Gastroesophageal sphincter (tissue), 4 donors: ENCODE measurements at regions not wholly inside any gene's neighbourhood (a gene's known extent, or its start where the extent isn't known, plus 50 kb on each side); places are given as distances from the start of the nearest gene placed in this dataset.

Experiments
- ATAC-seq: fragments of 150-250 bp; one replicate; pipeline ENCODE4 v1.9.1; 2016; ENCODE audit warnings: mild to moderate bottlenecking, moderate library complexity
- H3K27ac ChIP-seq, 4 donors: fragments of 200-600 bp; sonication (generic) in 3 of 4; 1 replicate in 3 of 4; 2 replicates in 1 of 4; pipeline ENCODE4 v1.5.1; 2016 to 2019
- H3K27me3 ChIP-seq: fragments of 200-600 bp; sonication (generic); one replicate; pipeline ENCODE4 v1.5.1; 2019
- H3K36me3 ChIP-seq, 2 donors: fragments of 200-600 bp; sonication (generic); one replicate each; pipeline ENCODE4 v1.5.1; 2019; ENCODE audit warnings: control low read depth in 1 of 2
- H3K4me1 ChIP-seq, 3 donors: fragments of 200-600 bp; sonication (generic); 1 replicate in 2 of 3; 2 replicates in 1 of 3; pipeline ENCODE4 v1.5.1; 2016 to 2019; ENCODE audit warnings: control low read depth in 2 of 3
- H3K4me3 ChIP-seq, 2 donors: fragments of 200-600 bp; sonication (generic); one replicate each; pipeline ENCODE4 v1.5.1; 2019; ENCODE audit warnings: mild to moderate bottlenecking in 1 of 2, moderate library complexity in 1 of 2
- H3K9me3 ChIP-seq, 3 donors: fragments of 200-600 bp; sonication (generic); one replicate each; pipeline ENCODE4 v1.5.1; 2017 to 2019; ENCODE audit warnings: control low read depth in 2 of 3
- EP300 ChIP-seq: sonication (generic); formaldehyde crosslinking; IDR thresholded peaks from one replicate; pipeline ENCODE4 v1.6.1; 2017; ENCODE audit warnings: antibody characterized with exemption, mild to moderate bottlenecking
- POLR2A ChIP-seq, 2 donors: fragments of 450-650 bp; IDR thresholded peaks; one replicate each; pipeline ENCODE4 v1.6.1; 2017; ENCODE audit warnings: antibody characterized with exemption in 2 of 2, mild to moderate bottlenecking in 2 of 2, moderate library complexity in 1 of 2
- POLR2AphosphoS5 ChIP-seq: sonication (generic); formaldehyde crosslinking; IDR thresholded peaks from one replicate; pipeline ENCODE4 v1.6.1; 2017; ENCODE audit warnings: antibody characterized with exemption
- WGBS, 2 donors: methylation state at CpG; one replicate each; pipeline ENCODE4 v1.1.5; 2018; ENCODE audit warnings: low coverage in 1 of 2; 5-methylcytosine and 5-hydroxymethylcytosine counted together
- TF ChIP-seq, protein P1 (sequence below), 4 experiments: fragments of 200-600 bp in 2 of 4; fragments of 450-650 bp in 2 of 4; sonication (generic) in 1 of 4; IDR thresholded peaks; one replicate each; pipeline ENCODE4 v1.5.1; 2017 to 2019; ENCODE audit warnings: antibody characterized with exemption in 4 of 4, mild to moderate bottlenecking in 2 of 4, moderate library complexity in 2 of 4

- H3K4me1 ChIP-seq: no peaks in the 10 kb centered on the region
- H3K27me3 ChIP-seq: no peaks in the 10 kb centered on the region
- no peak for TF ChIP-seq POLR2AphosphoS5
- TF ChIP-seq, protein P1, sequence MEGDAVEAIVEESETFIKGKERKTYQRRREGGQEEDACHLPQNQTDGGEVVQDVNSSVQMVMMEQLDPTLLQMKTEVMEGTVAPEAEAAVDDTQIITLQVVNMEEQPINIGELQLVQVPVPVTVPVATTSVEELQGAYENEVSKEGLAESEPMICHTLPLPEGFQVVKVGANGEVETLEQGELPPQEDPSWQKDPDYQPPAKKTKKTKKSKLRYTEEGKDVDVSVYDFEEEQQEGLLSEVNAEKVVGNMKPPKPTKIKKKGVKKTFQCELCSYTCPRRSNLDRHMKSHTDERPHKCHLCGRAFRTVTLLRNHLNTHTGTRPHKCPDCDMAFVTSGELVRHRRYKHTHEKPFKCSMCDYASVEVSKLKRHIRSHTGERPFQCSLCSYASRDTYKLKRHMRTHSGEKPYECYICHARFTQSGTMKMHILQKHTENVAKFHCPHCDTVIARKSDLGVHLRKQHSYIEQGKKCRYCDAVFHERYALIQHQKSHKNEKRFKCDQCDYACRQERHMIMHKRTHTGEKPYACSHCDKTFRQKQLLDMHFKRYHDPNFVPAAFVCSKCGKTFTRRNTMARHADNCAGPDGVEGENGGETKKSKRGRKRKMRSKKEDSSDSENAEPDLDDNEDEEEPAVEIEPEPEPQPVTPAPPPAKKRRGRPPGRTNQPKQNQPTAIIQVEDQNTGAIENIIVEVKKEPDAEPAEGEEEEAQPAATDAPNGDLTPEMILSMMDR (IDR thresholded peaks at IDR 0.05): no peak
- no peak for TF ChIP-seq EP300
- no peak for TF ChIP-seq POLR2A (IDR thresholded peaks at IDR 0.05)
- ATAC-seq: no peak
- 85 to 93% methylated on average over 3 of the region's 3 CpGs for WGBS, 2 donors
- H3K36me3 ChIP-seq: no peaks in the 10 kb centered on the region
- H3K27ac ChIP-seq: no peak overlapping the region
- peaks cover 0 to 4% (median 0%) of the 10 kb centered on the region in 3 donors for H3K9me3 ChIP-seq
- H3K4me3 ChIP-seq: no peak overlapping the region
Measured at GRCh38 chr16:26673011-26673410, 393.7 kb upstream of the C16orf82 start.

DNA sequence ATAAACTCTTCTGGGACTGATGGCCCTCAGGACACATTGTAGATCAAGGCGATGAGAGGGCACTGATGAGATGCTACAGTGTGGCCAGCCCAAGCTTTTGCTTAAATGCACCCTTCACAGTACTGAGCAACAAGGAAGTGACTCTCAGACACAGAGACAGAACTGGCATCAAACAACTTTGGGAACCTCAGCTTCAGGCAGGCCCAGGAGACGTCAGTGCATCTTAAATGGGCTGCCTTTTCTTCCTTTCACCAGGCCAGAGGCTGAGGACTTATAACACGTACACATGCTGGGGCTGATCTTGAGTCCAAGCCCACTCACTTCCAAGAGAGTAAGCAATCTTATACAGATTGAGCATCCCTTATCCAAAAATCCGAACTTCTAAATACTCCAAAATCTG lies 386.1 kb upstream of the C16orf82 start:
- Histone ChIP-seq H3K27ac (no peak overlapping the region), H3K27me3 (no peaks in the 10 kb centered on the region), H3K4me1 (no peaks in the 10 kb centered on the region), H3K4me3 (no peak overlapping the region), H3K9me3 (no peaks in the 10 kb centered on the region), H3K36me3 (no peaks in the 10 kb centered on the region)
- TF ChIP-seq, protein P1 (IDR thresholded peaks at IDR 0.05): no peak
- TF ChIP-seq POLR2A (IDR thresholded peaks at IDR 0.05) (no peak), EP300 (no peak), POLR2AphosphoS5 (no peak)
- 64 to 79% methylated on average over 2 to 4 of the region's 4 CpGs for WGBS, 2 donors
- ATAC-seq: no peak

DNA sequence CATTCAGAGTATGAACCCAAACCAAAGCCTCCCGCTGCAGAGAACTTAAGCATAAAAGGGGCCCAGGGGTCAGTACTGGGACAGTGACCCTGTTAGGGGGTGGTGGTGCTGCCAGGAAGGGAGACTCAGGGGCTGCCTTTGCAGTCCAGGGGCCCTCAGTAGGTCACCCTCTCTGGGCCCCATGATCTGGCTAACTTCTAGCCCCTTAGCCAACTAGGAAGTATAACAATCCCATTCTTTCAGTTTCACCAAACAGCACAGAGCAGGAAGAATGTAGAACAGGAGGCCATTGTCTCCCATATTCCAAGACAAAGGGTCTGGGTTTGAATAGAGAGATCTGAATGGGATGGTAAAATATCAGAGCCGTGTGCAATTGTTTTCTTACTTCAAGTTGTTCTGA lies 378.6 kb upstream of the C16orf82 start:
- Histone ChIP-seq H3K4me1 (no peaks in the 10 kb centered on the region), H3K36me3 (no peaks in the 10 kb centered on the region), H3K27me3 (peaks cover 17% of the 10 kb centered on the region), H3K9me3 (no peaks in the 10 kb centered on the region), H3K4me3 (no peak overlapping the region), H3K27ac (no peak overlapping the region)
- WGBS, 2 donors: 33 to 39% methylated on average over 1 of the region's 2 CpGs
- TF ChIP-seq EP300: no peak
- TF ChIP-seq, protein P1 (IDR thresholded peaks at IDR 0.05): no peak
- no peak for TF ChIP-seq POLR2A (IDR thresholded peaks at IDR 0.05)
- TF ChIP-seq POLR2AphosphoS5: no peak
- no peak for ATAC-seq

GRCh38 chr16:26688699-26689098 lies 378.0 kb upstream of the C16orf82 start:
- H3K9me3 ChIP-seq: no peaks in the 10 kb centered on the region
- no peaks in the 10 kb centered on the region for H3K36me3 ChIP-seq
- H3K27me3 ChIP-seq: peaks cover 17% of the 10 kb centered on the region
- no peak for ATAC-seq
- H3K27ac ChIP-seq: no peak overlapping the region
- no peak overlapping the region for H3K4me3 ChIP-seq
- 66 to 68% methylated on average over 5 to 7 of the region's 7 CpGs for WGBS, 2 donors
- H3K4me1 ChIP-seq: no peaks in the 10 kb centered on the region
- TF ChIP-seq, protein P1 (IDR thresholded peaks at IDR 0.05): no peak
- TF ChIP-seq POLR2AphosphoS5: no peak
- TF ChIP-seq POLR2A (IDR thresholded peaks at IDR 0.05): no peak
- no peak for TF ChIP-seq EP300

- ATAC-seq: no peak
- 70 to 71% methylated on average over 1 of the region's 1 CpG for WGBS, 2 donors
- Histone ChIP-seq H3K27me3 (peaks cover 17% of the 10 kb centered on the region), H3K4me3 (no peak overlapping the region), H3K27ac (no peak overlapping the region), H3K36me3 (no peaks in the 10 kb centered on the region), H3K9me3 (no peaks in the 10 kb centered on the region), H3K4me1 (no peaks in the 10 kb centered on the region)
- TF ChIP-seq, protein P1 (IDR thresholded peaks at IDR 0.05): no peak
- TF ChIP-seq EP300: no peak
- no peak for TF ChIP-seq POLR2A (IDR thresholded peaks at IDR 0.05)
- TF ChIP-seq POLR2AphosphoS5: no peak
Measured at GRCh38 chr16:26692658-26693057, 374.1 kb upstream of the C16orf82 start.
